ENCODE measurements at regions not wholly inside any gene's neighbourhood (a gene's known extent, or its start where the extent isn't known, plus 50 kb on each side); places are given as distances from the start of the nearest gene placed in this dataset.

- DNase-seq (ENCODE audit: low spot score), result no peak
Observed at GRCh38 chr11:127103586-127104388, 103.2 kb upstream of the KIRREL3 start.

GRCh38 chr11:127098684-127099083 lies 98.1 kb upstream of the KIRREL3 start:
- no peak for DNase-seq (ENCODE audit: low spot score)

GRCh38 chr11:127080735-127081134 lies 80.2 kb upstream of the KIRREL3 start:
- no peak for DNase-seq (ENCODE audit: low spot score)

GRCh38 chr11:127075758-127076157 lies 75.2 kb upstream of the KIRREL3 start:
- DNase-seq (ENCODE audit: low spot score), result no peak

GRCh38 chr11:127074151-127074761 lies 73.7 kb upstream of the KIRREL3 start:
- peak; percentile 58 for DNase-seq (ENCODE audit: low spot score)

GRCh38 chr11:127073621-127074020 lies 73.1 kb upstream of the KIRREL3 start:
- no peak for DNase-seq (ENCODE audit: low spot score)

- DNase-seq (ENCODE audit: low spot score), result no peak
Observed at GRCh38 chr11:127071606-127072005, 71.0 kb upstream of the KIRREL3 start.

- DNase-seq (ENCODE audit: low spot score), result no peak
Observed at GRCh38 chr11:127070808-127071207, 70.2 kb upstream of the KIRREL3 start.

GRCh38 chr11:127066401-127067090 lies 66.0 kb upstream of the KIRREL3 start:
- DNase-seq (ENCODE audit: low spot score), result no peak

- DNase-seq (ENCODE audit: low spot score), result no peak
Observed at GRCh38 chr11:127063241-127063640, 62.7 kb upstream of the KIRREL3 start.

- DNase-seq (ENCODE audit: low spot score), result no peak
Observed at GRCh38 chr11:127061947-127062346, 61.4 kb upstream of the KIRREL3 start.

GRCh38 chr11:127059750-127060149 lies 59.2 kb upstream of the KIRREL3 start:
- no peak for DNase-seq (ENCODE audit: low spot score)

- no peak for DNase-seq (ENCODE audit: low spot score)
Observed at GRCh38 chr11:127059286-127059685, 58.7 kb upstream of the KIRREL3 start.

- DNase-seq (ENCODE audit: low spot score), result no peak
Observed at GRCh38 chr11:127058524-127058923, 58.0 kb upstream of the KIRREL3 start.

- DNase-seq (ENCODE audit: low spot score), result no peak
Observed at GRCh38 chr11:127057126-127057525, 56.6 kb upstream of the KIRREL3 start.

- no peak for DNase-seq (ENCODE audit: low spot score)
Observed at GRCh38 chr11:127056338-127056971, 55.9 kb upstream of the KIRREL3 start.

- no peak for DNase-seq (ENCODE audit: low spot score)
Observed at GRCh38 chr11:127055236-127055635, 54.7 kb upstream of the KIRREL3 start.

GRCh38 chr11:127054153-127054552 lies 53.6 kb upstream of the KIRREL3 start:
- DNase-seq (ENCODE audit: low spot score), result no peak

GRCh38 chr11:127052404-127052803 lies 51.8 kb upstream of the KIRREL3 start:
- no peak for DNase-seq (ENCODE audit: low spot score)
